GM20000 (cell line): ENCODE measurements at regions not wholly inside any gene's neighbourhood (a gene's known extent, or its start where the extent isn't known, plus 50 kb on each side); places are given as distances from the start of the nearest gene placed in this dataset.

ENCODE experiments used
- DNase-seq: peaks from one replicate; pipeline ENCODE4 v3.0.0; 2012; ENCODE audit warnings: low spot score
- TF ChIP-seq, protein P1 (sequence below): IDR thresholded peaks from 2 replicates; pipeline ENCODE4 v1.5.1; 2012; ENCODE audit warnings: mild to moderate bottlenecking, control low read depth; ENCODE audit errors: extremely low read depth, missing control alignments

DNA sequence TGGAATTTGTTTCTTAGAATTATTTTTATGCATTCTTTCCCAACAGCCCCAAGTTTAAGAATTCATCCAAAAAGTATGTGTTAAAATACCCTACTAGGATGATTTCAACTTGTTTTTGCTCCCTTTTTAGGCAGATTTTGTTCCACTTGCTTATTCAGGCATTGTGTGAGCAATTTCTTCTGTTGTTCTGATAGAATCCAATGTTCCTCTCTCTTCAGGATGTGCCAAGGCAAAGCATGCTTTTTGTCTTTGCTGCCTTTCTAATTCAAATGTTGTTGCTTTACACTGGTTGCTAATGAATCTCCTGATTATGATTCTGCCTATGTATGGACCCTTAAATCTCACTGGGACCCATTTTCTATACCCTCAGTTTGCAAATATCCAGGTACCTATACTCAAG is 131.2 kb upstream of the ARHGAP42 start:
- no peak for DNase-seq
- TF ChIP-seq, protein P1, sequence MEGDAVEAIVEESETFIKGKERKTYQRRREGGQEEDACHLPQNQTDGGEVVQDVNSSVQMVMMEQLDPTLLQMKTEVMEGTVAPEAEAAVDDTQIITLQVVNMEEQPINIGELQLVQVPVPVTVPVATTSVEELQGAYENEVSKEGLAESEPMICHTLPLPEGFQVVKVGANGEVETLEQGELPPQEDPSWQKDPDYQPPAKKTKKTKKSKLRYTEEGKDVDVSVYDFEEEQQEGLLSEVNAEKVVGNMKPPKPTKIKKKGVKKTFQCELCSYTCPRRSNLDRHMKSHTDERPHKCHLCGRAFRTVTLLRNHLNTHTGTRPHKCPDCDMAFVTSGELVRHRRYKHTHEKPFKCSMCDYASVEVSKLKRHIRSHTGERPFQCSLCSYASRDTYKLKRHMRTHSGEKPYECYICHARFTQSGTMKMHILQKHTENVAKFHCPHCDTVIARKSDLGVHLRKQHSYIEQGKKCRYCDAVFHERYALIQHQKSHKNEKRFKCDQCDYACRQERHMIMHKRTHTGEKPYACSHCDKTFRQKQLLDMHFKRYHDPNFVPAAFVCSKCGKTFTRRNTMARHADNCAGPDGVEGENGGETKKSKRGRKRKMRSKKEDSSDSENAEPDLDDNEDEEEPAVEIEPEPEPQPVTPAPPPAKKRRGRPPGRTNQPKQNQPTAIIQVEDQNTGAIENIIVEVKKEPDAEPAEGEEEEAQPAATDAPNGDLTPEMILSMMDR = no peak

DNA sequence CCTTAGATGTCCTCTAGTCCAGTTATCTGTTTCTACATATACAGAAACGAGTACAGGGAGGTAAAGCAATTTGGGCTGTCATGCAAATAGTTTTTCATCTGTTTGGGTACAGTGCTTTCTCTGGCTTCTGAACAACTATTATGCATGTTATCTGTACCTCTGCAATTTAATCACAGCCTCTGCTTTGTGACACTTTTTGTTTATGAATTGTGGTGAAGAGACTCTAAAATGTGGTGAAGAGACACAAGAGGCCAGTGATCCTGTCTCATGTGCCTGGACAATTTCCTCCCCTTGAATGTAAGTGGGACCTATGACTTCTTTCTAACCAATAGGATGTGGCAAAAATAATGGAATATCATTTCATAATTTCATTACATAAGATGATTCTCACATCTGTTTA is 130.3 kb upstream of the ARHGAP42 start:
- TF ChIP-seq, protein P1 = no peak
- no peak for DNase-seq

DNA sequence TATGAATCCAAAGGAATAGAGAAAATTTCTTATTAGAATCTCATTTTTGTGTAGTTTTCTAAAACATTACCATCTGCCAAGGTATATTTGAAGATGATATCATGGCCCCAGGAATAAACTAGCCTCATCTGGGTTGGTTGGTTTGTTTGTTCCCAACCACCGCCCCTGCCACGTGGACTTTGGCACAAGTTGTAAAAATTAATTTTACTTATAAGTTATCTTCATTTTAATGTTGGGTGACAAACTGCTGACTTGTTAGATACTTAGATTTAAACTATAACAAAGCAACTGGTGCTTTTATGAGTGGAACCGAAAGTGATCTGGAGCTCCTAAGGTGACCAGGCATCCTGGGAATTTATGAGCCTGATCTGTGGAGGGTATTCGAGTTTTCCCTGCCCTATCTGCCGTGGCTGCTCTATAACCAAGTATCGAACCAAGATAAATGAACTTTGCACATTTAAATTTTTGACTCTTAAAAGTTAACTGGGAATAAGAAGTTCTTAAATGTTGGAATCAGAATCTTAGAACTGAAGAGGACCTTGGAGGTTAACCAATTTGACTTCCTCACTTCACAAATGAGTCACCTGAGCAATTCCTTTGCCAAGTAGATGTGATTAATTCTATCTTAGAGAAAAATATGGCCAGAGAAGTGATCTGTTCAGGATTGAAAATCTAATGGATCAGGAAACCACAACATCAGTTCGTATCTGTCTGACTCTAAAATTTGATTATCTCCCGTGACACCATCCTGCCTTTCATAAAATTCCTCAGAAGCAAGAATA is 129.1 kb upstream of the ARHGAP42 start:
- no peak for DNase-seq
- TF ChIP-seq, protein P1 = no peak

DNA sequence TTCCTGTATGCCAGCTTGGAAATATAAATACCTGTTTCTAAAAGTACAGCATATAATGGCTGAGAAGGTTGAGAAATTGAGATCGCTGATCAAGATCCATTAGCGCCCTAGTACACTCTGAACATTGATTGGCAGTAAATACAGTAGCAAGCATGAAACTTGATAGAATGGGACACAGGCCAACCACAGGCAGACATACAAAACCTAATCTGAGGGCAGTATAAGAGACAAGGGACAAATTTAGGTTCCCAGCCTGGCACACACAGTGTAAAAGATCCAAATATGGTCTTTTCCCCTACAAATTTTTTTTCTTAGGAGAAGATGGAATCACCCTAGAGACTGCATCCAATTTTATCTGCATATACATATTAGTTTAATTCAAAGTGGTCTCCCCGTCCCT is 126.5 kb upstream of the ARHGAP42 start:
- no peak for DNase-seq
- TF ChIP-seq, protein P1 = no peak

DNA sequence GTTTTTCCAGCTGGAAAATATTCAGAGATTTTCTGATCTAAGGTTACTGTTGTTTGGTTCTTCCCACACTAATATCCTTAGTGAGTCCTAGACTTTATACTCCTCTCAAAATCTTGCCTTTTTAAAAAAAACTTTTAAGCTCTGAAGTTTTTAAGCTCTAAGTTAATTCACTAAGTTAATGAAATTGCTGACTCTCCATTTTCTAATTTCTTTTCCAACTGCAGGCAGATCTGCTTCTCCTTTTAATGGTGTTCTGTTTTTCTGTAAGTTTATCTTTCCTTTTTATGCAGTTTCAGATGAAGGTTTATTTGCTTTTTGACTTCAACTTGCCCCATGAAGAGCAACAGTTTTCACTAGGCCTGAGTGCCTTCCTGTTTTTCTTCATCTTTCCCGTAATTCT is 125.8 kb upstream of the ARHGAP42 start:
- TF ChIP-seq, protein P1 = no peak

DNA sequence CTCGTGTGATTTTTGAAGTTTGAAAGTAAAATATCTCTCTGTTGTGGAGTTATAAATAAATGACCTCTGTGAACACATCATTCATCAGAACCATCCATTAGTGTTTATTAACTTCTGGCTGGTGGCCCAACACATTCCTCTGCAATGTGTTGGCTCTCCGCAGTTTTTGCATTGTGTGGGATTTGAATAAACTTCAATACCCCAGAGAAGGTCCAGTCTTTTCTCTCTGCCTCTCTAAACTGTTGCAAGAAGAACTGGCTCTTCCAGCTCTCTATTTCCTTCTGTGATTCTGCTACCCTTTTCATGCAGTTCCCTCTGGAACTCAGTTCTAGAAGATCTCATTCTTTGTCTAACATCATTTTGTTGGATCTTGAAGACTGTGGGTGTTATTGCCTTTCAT is 125.0 kb upstream of the ARHGAP42 start:
- TF ChIP-seq, protein P1 = no peak
- no peak for DNase-seq

More for the DNA sequence above, 125.8 kb upstream of the ARHGAP42 start:
- no peak for DNase-seq

DNA sequence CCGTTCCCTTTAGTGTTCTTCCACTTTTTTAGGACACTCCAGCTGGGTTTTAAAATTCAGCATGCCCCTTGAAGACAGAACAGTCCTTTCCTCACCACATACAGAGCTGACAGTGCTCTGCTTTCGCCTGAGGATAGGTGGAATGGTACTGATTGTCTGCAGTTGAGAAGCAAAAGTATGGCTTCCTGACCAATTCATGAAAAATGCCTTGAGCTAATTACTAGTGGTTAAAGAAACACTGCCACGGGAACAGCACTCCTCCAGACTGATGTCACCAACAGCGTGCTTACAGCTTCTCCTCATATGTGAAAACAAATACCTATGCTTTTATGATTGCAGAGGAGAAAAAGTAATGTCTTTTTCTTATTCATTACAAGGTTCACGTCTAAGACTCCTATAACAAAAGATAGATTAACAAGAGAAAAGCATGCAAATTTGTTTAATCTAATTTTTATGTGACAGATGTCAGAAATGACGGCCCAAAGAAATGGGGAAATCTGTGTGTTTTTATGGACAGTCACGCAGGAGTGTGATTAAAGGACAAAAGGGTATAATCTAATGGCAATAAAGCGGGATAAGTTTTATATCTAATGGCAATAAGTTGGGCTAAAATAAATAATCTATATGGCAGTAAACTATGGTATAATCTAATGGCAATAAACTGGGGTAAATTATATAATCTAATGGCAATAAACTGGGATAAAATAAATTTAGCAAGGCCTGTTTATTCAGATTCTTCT is 123.4 kb upstream of the ARHGAP42 start:
- DNase-seq = no peak
- TF ChIP-seq, protein P1 = no peak
